ENCODE measurements at regions not wholly inside any gene's neighbourhood (a gene's known extent, or its start where the extent isn't known, plus 50 kb on each side); places are given as distances from the start of the nearest gene placed in this dataset.

GRCh38 chr2:128640845-128641360 is 322.2 kb upstream of the HS6ST1 start:
- dilution Hi-C loops (cut with MboI; ENCODE audit: extremely low pct_ligation_motif_present, low sequenced_read_pairs) = no loop called here
- Histone ChIP-seq H3K9me1 (replicated peaks; ENCODE audit: control insufficient read depth, extremely low read depth, insufficient read depth, low read length) (no peaks in the 10 kb centered on the region), H3K27me3 (ENCODE audit: control insufficient read depth in 2 of 2, insufficient read depth in 2 of 2, low read length in 2 of 2) (no peaks in the 10 kb centered on the region), H2AFZ (ENCODE audit: low read depth, low read length) (no peak overlapping the region), H3K36me3 (ENCODE audit: control insufficient read depth in 2 of 2, extremely low read depth in 1 of 2, insufficient read depth in 2 of 2, low read length in 2 of 2) (no peaks in the 10 kb centered on the region), H3K9ac (replicated peaks; ENCODE audit: extremely low read depth, insufficient read depth, low read length) (no peak overlapping the region), H3K4me1 (ENCODE audit: control insufficient read depth, extremely low read depth, insufficient read depth, low read length) (no peaks in the 10 kb centered on the region), H3K27ac (ENCODE audit: insufficient read depth, low read depth, low read length) (no peak overlapping the region), H4K20me1 (replicated peaks; ENCODE audit: control insufficient read depth, extremely low read depth, insufficient read depth, low read length) (no peaks in the 10 kb centered on the region), H3K4me3 (replicated peaks in 1 of 3; ENCODE audit: insufficient read depth in 1 of 3, low read depth in 1 of 3, low read length in 3 of 3) (no peak overlapping the region), H3K9me3 (replicated peaks; ENCODE audit: control insufficient read depth, insufficient read depth, low read length) (no peaks in the 10 kb centered on the region), H3K79me2 (ENCODE audit: control insufficient read depth, insufficient read depth, low read length) (no peaks in the 10 kb centered on the region), H3K4me2 (ENCODE audit: insufficient read depth, low read length) (no peak overlapping the region)
- no peak for DNase-seq (ENCODE audit: low read depth, low spot score)
- ChIA-PET CTCF (no interaction called here), POLR2A (no interaction called here)
- intact Hi-C loops (cut with micrococcal nuclease) = no loop called here
- no peak for FAIRE-seq
- BruUV-seq (replicated peaks) = no TSS peak
- no peak for TF ChIP-seq EZH2 (IDR thresholded peaks at IDR 0.05; ENCODE audit: borderline replicate concordance, low read depth, low read length, severe bottlenecking)
- no peak for TF ChIP-seq POLR2A (IDR thresholded peaks at IDR 0.05; ENCODE audit: low read depth, low read length)
- no peak for TF ChIP-seq CTCF (IDR thresholded peaks at IDR 0.05; ENCODE audit: extremely low read depth in 1 of 2, insufficient read depth in 1 of 2, low read depth in 1 of 2, low read length in 2 of 2)
- TF ChIP-seq GATA2 (IDR thresholded peaks at IDR 0.05; ENCODE audit: insufficient read depth, insufficient read length, low read depth, low read length) = no peak
- no peak for TF ChIP-seq MYC (IDR thresholded peaks at IDR 0.05; ENCODE audit: low read depth, low read length)
- no peak for TF ChIP-seq FOS (IDR thresholded peaks at IDR 0.05; ENCODE audit: borderline replicate concordance, insufficient read depth, low read length)
- TF ChIP-seq JUN (IDR thresholded peaks at IDR 0.05; ENCODE audit: borderline replicate concordance, insufficient read depth, insufficient read length, low read depth) = no peak
- TF ChIP-seq POLR2AphosphoS5 (IDR thresholded peaks at IDR 0.05; ENCODE audit: insufficient read depth, low read depth, low read length) = no peak
- no peak for TF ChIP-seq MAX (IDR thresholded peaks at IDR 0.05; ENCODE audit: insufficient read depth, insufficient read length)
